Transverse colon (tissue), 4 donors: ENCODE measurements at regions not wholly inside any gene's neighbourhood (a gene's known extent, or its start where the extent isn't known, plus 50 kb on each side); places are given as distances from the start of the nearest gene placed in this dataset.

Experiments
- EP300 ChIP-seq: sonication (generic); formaldehyde crosslinking; IDR thresholded peaks from one replicate; pipeline ENCODE4 v1.6.1; 2017; ENCODE audit warnings: antibody characterized with exemption, low read depth
- POLR2A ChIP-seq: fragments of 450-650 bp; IDR thresholded peaks from one replicate; pipeline ENCODE4 v1.6.1; 2016; ENCODE audit warnings: antibody characterized with exemption, mild to moderate bottlenecking, moderate library complexity
- POLR2AphosphoS5 ChIP-seq, 3 donors: sonication (generic); formaldehyde crosslinking; IDR thresholded peaks; one replicate each; pipeline ENCODE4 v1.6.1; 2016; ENCODE audit warnings: antibody characterized with exemption in 3 of 3
- TF ChIP-seq, protein P1 (sequence below), 5 experiments: fragments of 200-600 bp in 3 of 5; fragments of 450-650 bp in 2 of 5; sonication (generic) in 3 of 5; IDR thresholded peaks; 1 replicate in 2 of 5; 2 replicates in 3 of 5; pipeline ENCODE4 v1.5.1; 2016 to 2017; ENCODE audit warnings: antibody characterized with exemption in 5 of 5, inconsistent platforms in 3 of 5, mild to moderate bottlenecking in 2 of 5, moderate library complexity in 1 of 5

GRCh38 chr3:13237776-13238490, 164.7 kb upstream of the IQSEC1 start:
- TF ChIP-seq, protein P1, sequence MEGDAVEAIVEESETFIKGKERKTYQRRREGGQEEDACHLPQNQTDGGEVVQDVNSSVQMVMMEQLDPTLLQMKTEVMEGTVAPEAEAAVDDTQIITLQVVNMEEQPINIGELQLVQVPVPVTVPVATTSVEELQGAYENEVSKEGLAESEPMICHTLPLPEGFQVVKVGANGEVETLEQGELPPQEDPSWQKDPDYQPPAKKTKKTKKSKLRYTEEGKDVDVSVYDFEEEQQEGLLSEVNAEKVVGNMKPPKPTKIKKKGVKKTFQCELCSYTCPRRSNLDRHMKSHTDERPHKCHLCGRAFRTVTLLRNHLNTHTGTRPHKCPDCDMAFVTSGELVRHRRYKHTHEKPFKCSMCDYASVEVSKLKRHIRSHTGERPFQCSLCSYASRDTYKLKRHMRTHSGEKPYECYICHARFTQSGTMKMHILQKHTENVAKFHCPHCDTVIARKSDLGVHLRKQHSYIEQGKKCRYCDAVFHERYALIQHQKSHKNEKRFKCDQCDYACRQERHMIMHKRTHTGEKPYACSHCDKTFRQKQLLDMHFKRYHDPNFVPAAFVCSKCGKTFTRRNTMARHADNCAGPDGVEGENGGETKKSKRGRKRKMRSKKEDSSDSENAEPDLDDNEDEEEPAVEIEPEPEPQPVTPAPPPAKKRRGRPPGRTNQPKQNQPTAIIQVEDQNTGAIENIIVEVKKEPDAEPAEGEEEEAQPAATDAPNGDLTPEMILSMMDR (IDR thresholded peaks at IDR 0.05): no peak
- TF ChIP-seq POLR2A (no peak), POLR2AphosphoS5 (IDR thresholded peaks at IDR 0.05) (no peak), EP300 (no peak)
